Endothelial cell of umbilical vein (primary cell): ENCODE measurements at regions not wholly inside any gene's neighbourhood (a gene's known extent, or its start where the extent isn't known, plus 50 kb on each side); places are given as distances from the start of the nearest gene placed in this dataset.

Experiments
- CTCF ChIP-seq, 2 donors: IDR thresholded peaks; 1 replicate in 1 of 2; 2 replicates in 1 of 2; pipeline ENCODE4 v1.5.1; 2011; ENCODE audit warnings: low read length in 2 of 2, mild to moderate bottlenecking in 2 of 2, moderate library complexity in 2 of 2, control low read depth in 1 of 2, inconsistent platforms in 1 of 2, low read depth in 1 of 2; ENCODE audit not compliant: insufficient read depth in 1 of 2; ENCODE audit errors: extremely low read depth in 1 of 2
- EZH2 ChIP-seq: IDR thresholded peaks from 2 replicates; pipeline ENCODE4 v1.6.1; 2012; ENCODE audit warnings: borderline replicate concordance, low read depth, mild to moderate bottlenecking, moderate library complexity, low read length, inconsistent platforms; ENCODE audit not compliant: severe bottlenecking
- GATA2 ChIP-seq: IDR thresholded peaks from 2 replicates; pipeline ENCODE4 v1.7.0; 2011; ENCODE audit warnings: low read depth, mild to moderate bottlenecking, moderate library complexity, mixed read lengths, low read length; ENCODE audit not compliant: insufficient read length, insufficient read depth
- JUN ChIP-seq: IDR thresholded peaks from 2 replicates; pipeline ENCODE4 v1.6.1; 2011; ENCODE audit warnings: borderline replicate concordance, low read depth; ENCODE audit not compliant: insufficient read length, insufficient read depth
- MAX ChIP-seq: IDR thresholded peaks from 2 replicates; pipeline ENCODE4 v1.6.1; 2011; ENCODE audit not compliant: insufficient read depth, insufficient read length
- MYC ChIP-seq: IDR thresholded peaks from one replicate; pipeline ENCODE4 v1.6.1; 2011; ENCODE audit warnings: mild to moderate bottlenecking, low read depth, low read length
- POLR2A ChIP-seq: IDR thresholded peaks from 2 replicates; pipeline ENCODE4 v1.6.1; 2012; ENCODE audit warnings: low read depth, mild to moderate bottlenecking, control low read depth, low read length
- POLR2AphosphoS5 ChIP-seq: IDR thresholded peaks from 2 replicates; pipeline ENCODE4 v1.6.1; 2012; ENCODE audit warnings: low read depth, mild to moderate bottlenecking, control low read depth, low read length, moderate library complexity; ENCODE audit not compliant: insufficient read depth

- TF ChIP-seq MAX (no peak), CTCF (IDR thresholded peaks at IDR 0.05; ENCODE audit: extremely low read depth in 1 of 2, insufficient read depth in 1 of 2, low read depth in 1 of 2, low read length in 2 of 2) (no peak), JUN (no peak), EZH2 (no peak), POLR2AphosphoS5 (no peak), POLR2A (no peak), GATA2 (no peak), MYC (no peak)
Observed at GRCh38 chr2:136505462-136505861, 259.9 kb upstream of the THSD7B start.
